RWPE1 (cell line): ENCODE measurements at regions not wholly inside any gene's neighbourhood (a gene's known extent, or its start where the extent isn't known, plus 50 kb on each side); places are given as distances from the start of the nearest gene placed in this dataset.
"Not testable (repeated sequence)": the region's sequence is repeated elsewhere in the genome, so short reads cannot be mapped to it uniquely, and the experiment has no call there.

Experiments used
- CTCF ChIA-PET: fragments of 350-600 bp; sonication (Branson Sonifier 250); formaldehyde crosslinking; extraction: SDS; loops from one replicate; lab custom pipeline; 2021; lab: Yijun Ruan, JAX
- POLR2A ChIA-PET: fragments of 400-600 bp; formaldehyde crosslinking; extraction: SDS; loops from one replicate; lab custom pipeline; 2020; ENCODE audit warnings: antibody characterized with exemption; ENCODE audit not compliant: low non-redundant PET; lab: Yijun Ruan, JAX
- DNase-seq: peaks from one replicate; pipeline ENCODE4 v3.0.0; 2012; ENCODE audit warnings: low spot score
- H3K27ac ChIP-seq: fragments of 450-650 bp; 2 replicates; pipeline ENCODE4 v1.5.1; 2017
- CTCF ChIP-seq: fragments of 450-650 bp; conservative IDR thresholded peaks from 2 replicates; pipeline ENCODE4 v1.5.1; 2017; ENCODE audit warnings: low read depth, mild to moderate bottlenecking

- DNase-seq: no peak
- ChIA-PET POLR2A (no interaction called here), CTCF (no interaction called here)
- peak overlapping the region; percentile 85 for H3K27ac ChIP-seq
- TF ChIP-seq CTCF: no peak
These were observed 101.9 kb upstream of the NAA20 start for GRCh38 chr20:19915111-19915798.

- POLR2A ChIA-PET: no interaction called here
- no peak for TF ChIP-seq CTCF
- H3K27ac ChIP-seq: peak overlapping the region; percentile 26
- DNase-seq: no peak
- CTCF ChIA-PET: interaction anchor here (0.6 to 0.8 kb wide), 4 partner anchors 14 to 448 kb away, joined by 3 read pairs; no protein-coding TSS in a partner anchor
These were observed 100.4 kb upstream of the NAA20 start for GRCh38 chr20:19916531-19917485.

GRCh38 chr20:19918965-19919329, 98.2 kb upstream of the NAA20 start:
- no peak for TF ChIP-seq CTCF
- POLR2A ChIA-PET: no interaction called here
- CTCF ChIA-PET: interaction anchor here (0.7 kb wide), 2 partner anchors 843 to 1317 kb away, joined by 3 read pairs; no protein-coding TSS in a partner anchor
- DNase-seq: no peak
- no peak overlapping the region for H3K27ac ChIP-seq

- H3K27ac ChIP-seq: peak overlapping the region; percentile 36
- ChIA-PET CTCF (no interaction called here), POLR2A (no interaction called here)
- TF ChIP-seq CTCF: no peak
- no peak for DNase-seq
These were observed 96.6 kb upstream of the NAA20 start for GRCh38 chr20:19920381-19921138.

- peak overlapping the region; percentile 36 for H3K27ac ChIP-seq
- ChIA-PET CTCF (no interaction called here), POLR2A (no interaction called here)
- DNase-seq: no peak
- no peak for TF ChIP-seq CTCF
These were observed 95.8 kb upstream of the NAA20 start for GRCh38 chr20:19921284-19921793.

- CTCF ChIA-PET: not testable (repeated sequence)
These were observed 95.3 kb upstream of the NAA20 start for GRCh38 chr20:19921829-19922228.

More at GRCh38 chr20:19921829-19922228, 95.3 kb upstream of the NAA20 start:
- POLR2A ChIA-PET, DNase-seq: not testable (repeated sequence)
- H3K27ac ChIP-seq: peak overlapping the region; percentile 36
